MM.1S (cell line): ENCODE measurements at regions not wholly inside any gene's neighbourhood (a gene's known extent, or its start where the extent isn't known, plus 50 kb on each side); places are given as distances from the start of the nearest gene placed in this dataset.

Experiments
- DNase-seq: peaks from one replicate; pipeline ENCODE4 v3.0.0-alpha.2; 2015
- H2AFZ ChIP-seq: fragments of 300-600 bp; sonication (generic); 2 replicates; pipeline ENCODE4 v1.6.0; 2016; ENCODE audit warnings: antibody characterized with exemption, low read length
- H3F3A ChIP-seq: fragments of 300-600 bp; sonication (generic); 2 replicates; pipeline ENCODE4 v1.6.1; 2016; ENCODE audit warnings: mild to moderate bottlenecking, antibody characterized with exemption, low read length, moderate library complexity, mixed read lengths; ENCODE audit not compliant: insufficient read depth
- H3K27ac ChIP-seq: fragments of 300-600 bp; sonication (generic); 2 replicates; pipeline ENCODE4 v1.5.1; 2016; ENCODE audit warnings: mild to moderate bottlenecking, low read length
- H3K27me3 ChIP-seq: fragments of 300-600 bp; sonication (generic); replicated peaks from 2 replicates; pipeline ENCODE4 v1.6.0; 2016; ENCODE audit warnings: low read length; ENCODE audit not compliant: insufficient read depth
- H3K36me3 ChIP-seq: fragments of 300-600 bp; sonication (generic); replicated peaks from 2 replicates; pipeline ENCODE4 v1.6.1; 2016; ENCODE audit warnings: mild to moderate bottlenecking, low read length, mixed read lengths; ENCODE audit not compliant: insufficient read depth
- H3K4me1 ChIP-seq: fragments of 300-600 bp; sonication (generic); 2 replicates; pipeline ENCODE4 v1.6.1; 2016; ENCODE audit warnings: low read length, mixed read lengths
- H3K4me2 ChIP-seq: fragments of 300-600 bp; sonication (generic); 2 replicates; pipeline ENCODE4 v1.6.0; 2016; ENCODE audit warnings: low read depth, low read length
- H3K4me3 ChIP-seq: fragments of 300-600 bp; sonication (generic); 2 replicates; pipeline ENCODE4 v1.5.1; 2016; ENCODE audit warnings: low read length, mixed read lengths
- H3K79me2 ChIP-seq: fragments of 300-600 bp; sonication (generic); 2 replicates; pipeline ENCODE4 v1.6.1; 2016; ENCODE audit warnings: mixed run types, low read length, mixed read lengths
- H3K9ac ChIP-seq: fragments of 300-600 bp; sonication (generic); 2 replicates; pipeline ENCODE4 v1.6.1; 2016; ENCODE audit warnings: low read length, mixed read lengths
- H3K9me2 ChIP-seq: fragments of 300-600 bp; sonication (generic); replicated peaks from 2 replicates; pipeline ENCODE4 v1.6.1; 2016; ENCODE audit warnings: mild to moderate bottlenecking, low read length, mixed read lengths; ENCODE audit not compliant: insufficient read depth
- H3K9me3 ChIP-seq: fragments of 300-600 bp; sonication (generic); replicated peaks from 2 replicates; pipeline ENCODE4 v1.6.1; 2016; ENCODE audit warnings: mild to moderate bottlenecking, low read length, mixed read lengths; ENCODE audit not compliant: insufficient read depth
- H4K20me1 ChIP-seq: fragments of 300-600 bp; sonication (generic); 2 replicates; pipeline ENCODE4 v1.6.1; 2016; ENCODE audit warnings: mild to moderate bottlenecking, low read length, moderate library complexity, mixed read lengths; ENCODE audit not compliant: insufficient read depth
- CTCF ChIP-seq: fragments of 300-600 bp; sonication (generic); IDR thresholded peaks from 2 replicates; pipeline ENCODE4 v1.5.1; 2016; ENCODE audit warnings: antibody characterized with exemption, low read length, mixed read lengths
- EZH2 ChIP-seq: fragments of 300-600 bp; sonication (generic); optimal IDR thresholded peaks from 2 replicates; pipeline ENCODE3; 2017; ENCODE audit warnings: low read depth, mild to moderate bottlenecking, antibody characterized with exemption, low read length, mixed read lengths
- EZH2phosphoT487 ChIP-seq: fragments of 300-600 bp; sonication (generic); IDR thresholded peaks from 2 replicates; pipeline ENCODE4 v1.6.1; 2018; ENCODE audit warnings: antibody characterized with exemption, low read length

DNA sequence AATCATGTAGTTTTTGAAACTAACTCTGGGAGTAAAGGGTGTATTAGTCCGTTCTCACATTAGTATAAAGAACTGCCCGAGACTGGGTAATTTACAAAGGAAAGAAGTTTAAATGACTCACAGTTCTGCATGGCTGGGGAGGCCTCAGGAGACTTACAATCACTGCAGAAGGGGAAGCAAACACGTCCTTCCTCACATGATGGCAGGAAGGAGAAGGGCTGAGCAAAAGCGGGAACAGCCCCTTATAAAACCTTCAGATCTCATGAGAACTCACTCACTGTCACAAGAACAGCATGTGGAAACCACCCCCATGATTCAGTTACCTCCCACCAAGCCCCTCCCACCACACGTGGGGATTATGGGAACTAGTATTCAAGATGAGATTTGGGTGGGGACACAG, 256.5 kb upstream of the TNRC6C start:
- TF ChIP-seq EZH2phosphoT487, result no peak
- TF ChIP-seq EZH2, result no peak
- TF ChIP-seq CTCF, result no peak
- Histone ChIP-seq H3K36me3 (no peaks in the 10 kb centered on the region), H3K27ac (no peak overlapping the region), H3K27me3 (no peaks in the 10 kb centered on the region), H4K20me1 (no peaks in the 10 kb centered on the region), H3K4me3 (no peak overlapping the region), H3K4me1 (no peaks in the 10 kb centered on the region), H3K4me2 (no peak overlapping the region), H3K79me2 (no peaks in the 10 kb centered on the region), H3K9ac (no peak overlapping the region), H3K9me2 (no peaks in the 10 kb centered on the region), H2AFZ (no peak overlapping the region), H3F3A (no peaks in the 10 kb centered on the region), H3K9me3 (no peaks in the 10 kb centered on the region)
- DNase-seq, result no peak

DNA sequence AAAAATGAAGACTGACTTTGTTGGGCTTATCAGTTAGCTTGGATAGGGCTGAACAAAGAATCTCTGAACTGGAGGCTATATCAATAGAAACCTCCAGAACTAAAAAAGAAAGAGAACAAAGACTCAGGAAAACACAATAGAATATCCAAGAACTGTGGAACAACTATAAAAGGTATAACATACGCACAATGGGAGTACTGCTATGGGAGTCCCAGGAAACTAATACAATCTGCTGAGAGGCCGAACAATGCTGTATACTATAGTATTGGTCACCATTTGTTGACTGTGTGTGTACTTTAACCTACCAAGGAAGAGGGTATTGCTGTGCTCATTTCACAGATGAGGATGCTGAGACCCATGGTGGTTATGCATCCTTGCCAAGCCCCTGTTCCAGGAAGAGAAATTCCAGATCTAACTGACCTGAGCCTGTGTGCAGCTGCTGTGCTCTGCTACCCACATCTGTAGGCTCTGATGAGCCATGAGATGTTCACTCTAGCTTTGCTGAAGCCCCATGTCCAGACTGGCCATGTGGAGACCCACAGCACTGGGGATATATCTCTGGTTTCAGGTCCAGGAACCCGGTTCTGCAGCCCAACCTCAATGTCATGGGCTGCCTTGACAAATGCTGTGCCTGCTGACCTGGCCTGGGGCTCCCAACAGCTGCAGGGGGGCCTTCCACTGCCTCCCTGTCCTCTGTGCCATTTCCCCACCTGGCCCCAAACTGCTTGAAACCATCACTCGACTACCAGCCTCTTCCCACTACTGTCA, 254.3 kb upstream of the TNRC6C start:
- H3K9me2 ChIP-seq, result no peaks in the 10 kb centered on the region
- H2AFZ ChIP-seq, result no peak overlapping the region
- H3K9ac ChIP-seq, result no peak overlapping the region
- DNase-seq, result no peak
- no peaks in the 10 kb centered on the region for H3F3A ChIP-seq
- H3K4me2 ChIP-seq, result no peak overlapping the region
- H3K79me2 ChIP-seq, result no peaks in the 10 kb centered on the region
- no peaks in the 10 kb centered on the region for H3K9me3 ChIP-seq
- TF ChIP-seq EZH2, result no peak
- no peaks in the 10 kb centered on the region for H3K36me3 ChIP-seq
- H3K27ac ChIP-seq, result no peak overlapping the region
- no peaks in the 10 kb centered on the region for H4K20me1 ChIP-seq
- no peaks in the 10 kb centered on the region for H3K4me1 ChIP-seq
- no peak overlapping the region for H3K4me3 ChIP-seq
- H3K27me3 ChIP-seq, result no peaks in the 10 kb centered on the region

DNA sequence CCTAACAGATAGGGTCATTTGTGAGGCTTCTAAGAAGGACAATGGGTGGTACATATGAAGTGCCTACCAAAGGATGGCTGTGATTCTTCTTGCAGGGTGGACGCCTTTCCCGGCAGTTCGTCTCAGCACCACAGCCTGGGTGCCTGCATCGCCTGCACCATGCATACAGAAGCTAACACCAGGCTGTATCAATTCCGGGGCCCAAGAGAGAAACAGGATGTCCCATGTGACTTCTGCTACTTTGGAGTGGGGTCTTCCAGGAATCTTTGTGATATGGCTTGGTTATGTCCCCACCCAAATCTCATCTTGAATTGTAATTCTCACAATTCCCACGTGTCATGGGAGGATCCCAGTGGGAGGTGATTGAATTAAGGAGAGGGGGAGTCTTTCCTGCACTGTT, 251.6 kb upstream of the TNRC6C start:
- no peak overlapping the region for H3K27ac ChIP-seq
- no peak overlapping the region for H3K4me2 ChIP-seq
- H3F3A ChIP-seq, result no peaks in the 10 kb centered on the region
- no peaks in the 10 kb centered on the region for H3K36me3 ChIP-seq
- H3K27me3 ChIP-seq, result no peaks in the 10 kb centered on the region
- DNase-seq, result no peak
- no peaks in the 10 kb centered on the region for H3K9me2 ChIP-seq
- H3K79me2 ChIP-seq, result no peaks in the 10 kb centered on the region
- H3K4me3 ChIP-seq, result no peak overlapping the region
- H3K4me1 ChIP-seq, result no peaks in the 10 kb centered on the region
- H4K20me1 ChIP-seq, result no peaks in the 10 kb centered on the region
- H2AFZ ChIP-seq, result no peak overlapping the region
- H3K9ac ChIP-seq, result no peak overlapping the region
- H3K9me3 ChIP-seq, result no peaks in the 10 kb centered on the region
- TF ChIP-seq CTCF, result no peak

DNA sequence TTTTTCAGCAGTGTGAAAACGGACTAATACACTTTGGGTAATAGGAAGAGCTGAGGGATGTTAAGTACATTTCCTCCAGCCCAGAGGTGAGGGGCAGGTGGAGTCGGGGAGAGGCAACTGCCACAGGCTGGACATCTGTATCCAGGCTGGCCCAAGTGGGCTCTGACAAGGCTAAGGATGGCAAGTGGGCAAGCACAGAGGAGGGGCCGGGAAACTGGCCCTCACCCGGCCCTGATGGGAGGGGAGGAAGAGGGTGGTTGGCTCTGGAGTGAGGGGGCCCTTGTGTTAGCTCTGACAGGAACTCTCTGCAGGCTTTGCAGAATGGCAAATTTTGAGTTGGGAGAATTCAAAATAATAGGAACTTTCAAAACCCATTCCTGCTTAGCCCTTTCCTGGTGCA, 251.0 kb upstream of the TNRC6C start:
- Histone ChIP-seq H3K9me3 (no peaks in the 10 kb centered on the region), H3K9ac (no peak overlapping the region), H3K4me3 (no peak overlapping the region), H3K4me1 (no peaks in the 10 kb centered on the region), H3K27ac (no peak overlapping the region), H3K79me2 (no peaks in the 10 kb centered on the region), H4K20me1 (no peaks in the 10 kb centered on the region), H3K9me2 (no peaks in the 10 kb centered on the region), H3K27me3 (no peaks in the 10 kb centered on the region), H3K36me3 (no peaks in the 10 kb centered on the region), H2AFZ (no peak overlapping the region), H3K4me2 (no peak overlapping the region), H3F3A (no peaks in the 10 kb centered on the region)
- no peak for DNase-seq
- no peak for TF ChIP-seq EZH2phosphoT487
- no peak for TF ChIP-seq CTCF
- TF ChIP-seq EZH2, result no peak
